ENCODE measurements at regions not wholly inside any gene's neighbourhood (a gene's known extent, or its start where the extent isn't known, plus 50 kb on each side); places are given as distances from the start of the nearest gene placed in this dataset.

- TF ChIP-seq EP300 (IDR thresholded peaks at IDR 0.05) (no peak), CTCF (IDR thresholded peaks at IDR 0.05) (no peak)
These were observed 483.6 kb downstream of the INHBA start for GRCh38 chr7:41219276-41219675.
